A673 (cell line): ENCODE measurements at regions not wholly inside any gene's neighbourhood (a gene's known extent, or its start where the extent isn't known, plus 50 kb on each side); places are given as distances from the start of the nearest gene placed in this dataset.

ENCODE experiments used
- EZH2 ChIP-seq: fragments of 200-600 bp; sonication (generic); IDR thresholded peaks from 2 replicates; pipeline ENCODE4 v1.6.1; 2017; ENCODE audit warnings: borderline replicate concordance, low read depth, mild to moderate bottlenecking, mixed read lengths, antibody characterized with exemption, low read length; ENCODE audit not compliant: poor library complexity, severe bottlenecking
- TF ChIP-seq, protein P1 (sequence below): fragments of 300-800, 200-600 bp; sonication (generic); conservative IDR thresholded peaks from 2 replicates; pipeline ENCODE4 v1.5.1; 2017; ENCODE audit warnings: low read depth, mild to moderate bottlenecking, antibody characterized with exemption, low read length, moderate library complexity, mixed read lengths

- TF ChIP-seq, protein P1, sequence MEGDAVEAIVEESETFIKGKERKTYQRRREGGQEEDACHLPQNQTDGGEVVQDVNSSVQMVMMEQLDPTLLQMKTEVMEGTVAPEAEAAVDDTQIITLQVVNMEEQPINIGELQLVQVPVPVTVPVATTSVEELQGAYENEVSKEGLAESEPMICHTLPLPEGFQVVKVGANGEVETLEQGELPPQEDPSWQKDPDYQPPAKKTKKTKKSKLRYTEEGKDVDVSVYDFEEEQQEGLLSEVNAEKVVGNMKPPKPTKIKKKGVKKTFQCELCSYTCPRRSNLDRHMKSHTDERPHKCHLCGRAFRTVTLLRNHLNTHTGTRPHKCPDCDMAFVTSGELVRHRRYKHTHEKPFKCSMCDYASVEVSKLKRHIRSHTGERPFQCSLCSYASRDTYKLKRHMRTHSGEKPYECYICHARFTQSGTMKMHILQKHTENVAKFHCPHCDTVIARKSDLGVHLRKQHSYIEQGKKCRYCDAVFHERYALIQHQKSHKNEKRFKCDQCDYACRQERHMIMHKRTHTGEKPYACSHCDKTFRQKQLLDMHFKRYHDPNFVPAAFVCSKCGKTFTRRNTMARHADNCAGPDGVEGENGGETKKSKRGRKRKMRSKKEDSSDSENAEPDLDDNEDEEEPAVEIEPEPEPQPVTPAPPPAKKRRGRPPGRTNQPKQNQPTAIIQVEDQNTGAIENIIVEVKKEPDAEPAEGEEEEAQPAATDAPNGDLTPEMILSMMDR: no peak
- no peak for TF ChIP-seq EZH2
Observed at GRCh38 chr13:23985839-23986238, 88.5 kb upstream of the C1QTNF9B start.
